Esophagus squamous epithelium (tissue), 4 donors: ENCODE measurements at regions not wholly inside any gene's neighbourhood (a gene's known extent, or its start where the extent isn't known, plus 50 kb on each side); places are given as distances from the start of the nearest gene placed in this dataset.

Experiments
- POLR2A ChIP-seq, 4 donors: fragments of 450-650 bp; IDR thresholded peaks; one replicate each; pipeline ENCODE4 v1.6.1; 2017; ENCODE audit warnings: antibody characterized with exemption in 4 of 4, mild to moderate bottlenecking in 4 of 4, moderate library complexity in 3 of 4
- TF ChIP-seq, protein P1 (sequence below), 6 experiments: fragments of 450-650 bp in 4 of 6; fragments of 200-600 bp in 2 of 6; sonication (generic) in 2 of 6; IDR thresholded peaks; one replicate each; pipeline ENCODE4 v1.5.1; 2016 to 2019; ENCODE audit warnings: antibody characterized with exemption in 6 of 6, mild to moderate bottlenecking in 4 of 6, moderate library complexity in 4 of 6

DNA sequence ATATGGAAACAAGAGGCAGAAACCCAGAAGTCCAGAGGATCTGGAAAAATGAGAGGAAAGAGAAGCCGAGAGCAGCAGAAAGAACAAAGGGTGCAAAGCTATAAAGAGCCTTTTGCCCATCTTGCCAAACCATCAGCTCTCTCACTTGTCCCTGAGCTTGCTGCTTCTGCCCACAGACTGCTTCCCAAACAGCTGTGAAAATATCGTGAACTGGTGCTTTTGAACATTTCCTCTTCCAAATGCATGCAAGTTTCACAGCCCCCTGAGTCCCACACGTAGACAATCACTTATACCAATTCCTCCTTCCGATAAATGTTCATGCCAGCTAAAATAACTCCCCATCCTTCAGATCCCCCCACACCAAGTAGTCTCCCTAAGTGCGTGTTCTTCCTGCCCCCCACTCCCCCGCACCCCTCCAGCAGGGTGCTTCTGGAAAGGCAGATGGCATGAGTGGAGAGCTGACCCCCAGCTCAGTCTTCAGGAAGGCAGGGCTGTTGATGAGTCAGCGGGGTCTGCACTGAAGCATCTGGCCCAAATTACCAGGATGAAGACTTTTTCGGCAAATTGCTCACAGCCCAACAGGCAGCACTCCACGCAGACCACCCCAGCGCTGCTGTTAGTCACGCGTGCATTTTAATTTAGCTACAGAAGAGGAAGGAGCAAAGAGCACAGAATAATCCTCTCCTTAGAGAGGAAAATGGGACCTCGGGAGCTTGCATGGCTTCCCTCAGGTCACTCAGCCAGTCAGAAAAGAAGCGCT is 76.1 kb upstream of the KCNMA1 start:
- no peak for TF ChIP-seq POLR2A (IDR thresholded peaks at IDR 0.05)
- TF ChIP-seq, protein P1, sequence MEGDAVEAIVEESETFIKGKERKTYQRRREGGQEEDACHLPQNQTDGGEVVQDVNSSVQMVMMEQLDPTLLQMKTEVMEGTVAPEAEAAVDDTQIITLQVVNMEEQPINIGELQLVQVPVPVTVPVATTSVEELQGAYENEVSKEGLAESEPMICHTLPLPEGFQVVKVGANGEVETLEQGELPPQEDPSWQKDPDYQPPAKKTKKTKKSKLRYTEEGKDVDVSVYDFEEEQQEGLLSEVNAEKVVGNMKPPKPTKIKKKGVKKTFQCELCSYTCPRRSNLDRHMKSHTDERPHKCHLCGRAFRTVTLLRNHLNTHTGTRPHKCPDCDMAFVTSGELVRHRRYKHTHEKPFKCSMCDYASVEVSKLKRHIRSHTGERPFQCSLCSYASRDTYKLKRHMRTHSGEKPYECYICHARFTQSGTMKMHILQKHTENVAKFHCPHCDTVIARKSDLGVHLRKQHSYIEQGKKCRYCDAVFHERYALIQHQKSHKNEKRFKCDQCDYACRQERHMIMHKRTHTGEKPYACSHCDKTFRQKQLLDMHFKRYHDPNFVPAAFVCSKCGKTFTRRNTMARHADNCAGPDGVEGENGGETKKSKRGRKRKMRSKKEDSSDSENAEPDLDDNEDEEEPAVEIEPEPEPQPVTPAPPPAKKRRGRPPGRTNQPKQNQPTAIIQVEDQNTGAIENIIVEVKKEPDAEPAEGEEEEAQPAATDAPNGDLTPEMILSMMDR (IDR thresholded peaks at IDR 0.05): no peak
